ENCODE measurements at regions not wholly inside any gene's neighbourhood (a gene's known extent, or its start where the extent isn't known, plus 50 kb on each side); places are given as distances from the start of the nearest gene placed in this dataset.

DNA sequence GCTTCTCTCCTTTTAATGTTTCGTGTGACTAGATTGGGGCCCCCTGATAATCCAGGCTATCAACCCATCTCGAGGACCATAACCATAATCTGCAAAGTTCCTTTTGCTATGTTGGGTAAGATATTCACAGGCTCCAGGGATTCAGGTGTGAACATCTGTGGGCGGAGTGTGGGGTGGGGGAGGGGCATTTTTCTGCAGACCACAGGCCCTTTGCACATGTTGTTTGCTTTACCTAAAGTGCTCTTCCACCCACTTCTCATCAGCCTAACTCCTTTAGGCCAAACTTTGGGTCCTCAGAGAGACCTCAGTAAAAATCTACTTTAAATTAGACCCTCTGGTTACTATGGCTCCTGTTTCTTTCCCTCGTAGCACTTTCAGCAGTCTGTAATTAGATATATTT, 284.4 kb downstream of the WDR11 start:
- TF ChIP-seq, protein P1, sequence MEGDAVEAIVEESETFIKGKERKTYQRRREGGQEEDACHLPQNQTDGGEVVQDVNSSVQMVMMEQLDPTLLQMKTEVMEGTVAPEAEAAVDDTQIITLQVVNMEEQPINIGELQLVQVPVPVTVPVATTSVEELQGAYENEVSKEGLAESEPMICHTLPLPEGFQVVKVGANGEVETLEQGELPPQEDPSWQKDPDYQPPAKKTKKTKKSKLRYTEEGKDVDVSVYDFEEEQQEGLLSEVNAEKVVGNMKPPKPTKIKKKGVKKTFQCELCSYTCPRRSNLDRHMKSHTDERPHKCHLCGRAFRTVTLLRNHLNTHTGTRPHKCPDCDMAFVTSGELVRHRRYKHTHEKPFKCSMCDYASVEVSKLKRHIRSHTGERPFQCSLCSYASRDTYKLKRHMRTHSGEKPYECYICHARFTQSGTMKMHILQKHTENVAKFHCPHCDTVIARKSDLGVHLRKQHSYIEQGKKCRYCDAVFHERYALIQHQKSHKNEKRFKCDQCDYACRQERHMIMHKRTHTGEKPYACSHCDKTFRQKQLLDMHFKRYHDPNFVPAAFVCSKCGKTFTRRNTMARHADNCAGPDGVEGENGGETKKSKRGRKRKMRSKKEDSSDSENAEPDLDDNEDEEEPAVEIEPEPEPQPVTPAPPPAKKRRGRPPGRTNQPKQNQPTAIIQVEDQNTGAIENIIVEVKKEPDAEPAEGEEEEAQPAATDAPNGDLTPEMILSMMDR (IDR thresholded peaks at IDR 0.05; ENCODE audit: low read depth, low read length): no peak
- no peak for TF ChIP-seq POLR2A (IDR thresholded peaks at IDR 0.05; ENCODE audit: extremely low read depth, insufficient read length)
